Activated T-helper 9 cell treated with anti-CD3 and anti-CD28 coated beads, Interleukin-2, amount 50 U/mL, for 16 hours (primary cell): ENCODE measurements at regions not wholly inside any gene's neighbourhood (a gene's known extent, or its start where the extent isn't known, plus 50 kb on each side); places are given as distances from the start of the nearest gene placed in this dataset.

Experiments used
- DNase-seq: peaks from one replicate; pipeline ENCODE4 v3.0.0-alpha.2; 2020; ENCODE audit warnings: low read depth

- no peak for DNase-seq
These were observed 582.6 kb downstream of the SOX6 start for GRCh38 chr11:15773476-15774387.

GRCh38 chr11:15774388-15774939, 581.9 kb downstream of the SOX6 start:
- no peak for DNase-seq

- DNase-seq: no peak
These were observed 581.3 kb downstream of the SOX6 start for GRCh38 chr11:15775015-15775541.

GRCh38 chr11:15775797-15776196, 580.5 kb downstream of the SOX6 start:
- no peak for DNase-seq

GRCh38 chr11:15776366-15776765, 580.0 kb downstream of the SOX6 start:
- DNase-seq: no peak

GRCh38 chr11:15779518-15779917, 576.8 kb downstream of the SOX6 start:
- no peak for DNase-seq

GRCh38 chr11:15780382-15780781, 576.0 kb downstream of the SOX6 start:
- DNase-seq: no peak

GRCh38 chr11:15780837-15781236, 575.5 kb downstream of the SOX6 start:
- DNase-seq: no peak

- no peak for DNase-seq
These were observed 572.7 kb downstream of the SOX6 start for GRCh38 chr11:15783619-15784018.

- no peak for DNase-seq
These were observed 563.0 kb downstream of the SOX6 start for GRCh38 chr11:15793043-15793996.

GRCh38 chr11:15794361-15795150, 561.8 kb downstream of the SOX6 start:
- no peak for DNase-seq

- DNase-seq: no peak
These were observed 561.0 kb downstream of the SOX6 start for GRCh38 chr11:15795378-15795777.

GRCh38 chr11:15800111-15800800, 556.1 kb downstream of the SOX6 start:
- no peak for DNase-seq

GRCh38 chr11:15801126-15801525, 555.2 kb downstream of the SOX6 start:
- no peak for DNase-seq

GRCh38 chr11:15801616-15802015, 554.7 kb downstream of the SOX6 start:
- DNase-seq: no peak

GRCh38 chr11:15805726-15806125, 550.6 kb downstream of the SOX6 start:
- no peak for DNase-seq

- no peak for DNase-seq
These were observed 550.1 kb downstream of the SOX6 start for GRCh38 chr11:15806217-15806616.

- DNase-seq: no peak
These were observed 548.5 kb downstream of the SOX6 start for GRCh38 chr11:15807827-15808226.

- DNase-seq: no peak
These were observed 546.3 kb downstream of the SOX6 start for GRCh38 chr11:15810082-15810481.

GRCh38 chr11:15810525-15810924, 545.8 kb downstream of the SOX6 start:
- no peak for DNase-seq
